Mucosa of descending colon (tissue), 3 donors: ENCODE measurements at regions not wholly inside any gene's neighbourhood (a gene's known extent, or its start where the extent isn't known, plus 50 kb on each side); places are given as distances from the start of the nearest gene placed in this dataset.
"Not testable (repeated sequence)": the region's sequence is repeated elsewhere in the genome, so short reads cannot be mapped to it uniquely, and the experiment has no call there.

ENCODE experiments used
- ATAC-seq: fragments of 200-7000 bp; cut with Tn5 transposase; one replicate; pipeline ENCODE4 v1.9.1; 2020; ENCODE audit warnings: mild to moderate bottlenecking, moderate library complexity
- DNase-seq, 3 donors: peaks; one replicate each; pipeline ENCODE4 v3.0.0-alpha.2; 2020
- H3K36me3 ChIP-seq: fragments of 200-600 bp; one replicate; pipeline ENCODE4 v1.8.0; 2021; ENCODE audit warnings: low read depth, mild to moderate bottlenecking
- H3K4me1 ChIP-seq: fragments of 200-600 bp; one replicate; pipeline ENCODE4 v1.8.0; 2021; ENCODE audit warnings: low read depth, mild to moderate bottlenecking
- H3K4me3 ChIP-seq: fragments of 200-600 bp; one replicate; pipeline ENCODE4 v1.8.0; 2021; ENCODE audit warnings: mild to moderate bottlenecking
- H3K9me3 ChIP-seq: fragments of 200-600 bp; one replicate; pipeline ENCODE4 v1.8.0; 2021; ENCODE audit warnings: mild to moderate bottlenecking
- intact Hi-C, 2 donors: fragments of 100-400 bp; cut with DNase I in 1 of 2; cut with micrococcal nuclease in 1 of 2; formaldehyde crosslinking; loops; one replicate each; pipeline versions ENCODE4 v1.11.0 to v1.11.1; 2022; cut with DNase I, micrococcal nuclease
- TF ChIP-seq, protein P1 (sequence below): fragments of 200-600 bp; IDR thresholded peaks from one replicate; pipeline ENCODE4 v1.8.0; 2022; ENCODE audit warnings: antibody characterized with exemption, mild to moderate bottlenecking
- donor health status: DM: no; HTN: no; CAD: no; lungs with moderate emphysema.
- donor health status: DM: no; HTN: no; CAD: no.
- donor health status: DM: no; HTN: yes; CAD: no.

GRCh38 chr9:115333277-115334070 is 215.5 kb upstream of the TNC start:
- Histone ChIP-seq H3K4me1 (no peaks in the 10 kb centered on the region), H3K4me3 (no peak overlapping the region), H3K36me3 (no peaks in the 10 kb centered on the region), H3K9me3 (no peaks in the 10 kb centered on the region)
- intact Hi-C loops, result no loop called here
- no peak for DNase-seq
- TF ChIP-seq, protein P1, sequence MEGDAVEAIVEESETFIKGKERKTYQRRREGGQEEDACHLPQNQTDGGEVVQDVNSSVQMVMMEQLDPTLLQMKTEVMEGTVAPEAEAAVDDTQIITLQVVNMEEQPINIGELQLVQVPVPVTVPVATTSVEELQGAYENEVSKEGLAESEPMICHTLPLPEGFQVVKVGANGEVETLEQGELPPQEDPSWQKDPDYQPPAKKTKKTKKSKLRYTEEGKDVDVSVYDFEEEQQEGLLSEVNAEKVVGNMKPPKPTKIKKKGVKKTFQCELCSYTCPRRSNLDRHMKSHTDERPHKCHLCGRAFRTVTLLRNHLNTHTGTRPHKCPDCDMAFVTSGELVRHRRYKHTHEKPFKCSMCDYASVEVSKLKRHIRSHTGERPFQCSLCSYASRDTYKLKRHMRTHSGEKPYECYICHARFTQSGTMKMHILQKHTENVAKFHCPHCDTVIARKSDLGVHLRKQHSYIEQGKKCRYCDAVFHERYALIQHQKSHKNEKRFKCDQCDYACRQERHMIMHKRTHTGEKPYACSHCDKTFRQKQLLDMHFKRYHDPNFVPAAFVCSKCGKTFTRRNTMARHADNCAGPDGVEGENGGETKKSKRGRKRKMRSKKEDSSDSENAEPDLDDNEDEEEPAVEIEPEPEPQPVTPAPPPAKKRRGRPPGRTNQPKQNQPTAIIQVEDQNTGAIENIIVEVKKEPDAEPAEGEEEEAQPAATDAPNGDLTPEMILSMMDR, result no peak
- ATAC-seq, result no peak

DNA sequence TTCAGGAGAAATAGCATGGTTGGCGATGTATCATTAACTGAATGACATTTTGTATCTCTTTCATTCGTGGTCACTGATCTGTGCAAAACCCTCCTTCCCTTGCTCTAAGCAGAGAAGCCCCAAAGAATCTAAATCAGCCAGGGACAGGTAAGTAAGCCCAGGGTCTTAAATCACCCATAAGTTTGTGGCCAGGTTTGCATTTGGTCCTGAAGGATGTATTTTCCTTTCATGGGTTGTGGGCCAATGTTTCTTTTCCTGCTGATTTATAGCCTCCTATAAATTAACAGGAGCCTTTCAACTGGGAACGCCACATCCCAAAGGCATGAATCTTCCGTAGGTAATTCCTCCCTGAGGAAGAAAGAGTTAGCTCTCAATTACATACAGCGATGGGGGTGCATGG is 217.5 kb upstream of the TNC start:
- TF ChIP-seq, protein P1, result no peak
- DNase-seq, result no peak
- Histone ChIP-seq H3K36me3 (no peaks in the 10 kb centered on the region), H3K4me3 (no peak overlapping the region), H3K4me1 (no peaks in the 10 kb centered on the region), H3K9me3 (no peaks in the 10 kb centered on the region)
- intact Hi-C loops, result no loop called here
- no peak for ATAC-seq

GRCh38 chr9:115340314-115340713 is 222.4 kb upstream of the TNC start:
- Histone ChIP-seq H3K4me1 (no peaks in the 10 kb centered on the region), H3K36me3 (no peaks in the 10 kb centered on the region), H3K9me3 (no peaks in the 10 kb centered on the region), H3K4me3 (no peak overlapping the region)
- TF ChIP-seq, protein P1, result no peak
- DNase-seq (no peak), ATAC-seq (no peak)
- intact Hi-C loops, result no loop called here

- H3K9me3 ChIP-seq, result no peaks in the 10 kb centered on the region
- intact Hi-C loops, result no loop called here
- H3K4me1 ChIP-seq, result no peaks in the 10 kb centered on the region
- no peak for DNase-seq
- H3K36me3 ChIP-seq, result no peaks in the 10 kb centered on the region
- no peak for ATAC-seq
- TF ChIP-seq, protein P1, result no peak
- H3K4me3 ChIP-seq, result no peak overlapping the region
Observed at GRCh38 chr9:115341426-115341825, 223.5 kb upstream of the TNC start.

DNA sequence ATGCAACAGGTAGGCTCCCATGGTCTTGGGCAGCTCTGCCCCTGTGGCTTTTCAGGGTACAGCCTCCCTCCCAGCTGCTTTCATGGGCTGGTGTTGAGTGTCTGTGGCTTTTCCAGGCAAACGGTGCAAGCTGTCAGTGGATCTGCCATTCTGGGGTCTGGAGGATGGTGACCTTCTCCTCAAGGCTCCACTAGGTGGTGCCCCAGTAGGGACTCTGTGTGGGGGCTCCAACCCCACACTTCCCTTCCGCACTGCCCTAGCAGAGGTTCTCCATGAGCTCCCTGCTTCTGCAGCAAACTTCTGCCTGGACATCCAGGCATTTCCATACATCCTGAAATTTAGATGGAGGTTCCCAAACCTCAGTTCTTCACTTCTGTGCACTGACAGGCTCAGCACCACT is 229.8 kb upstream of the TNC start:
- H3K4me3 ChIP-seq, H3K4me1 ChIP-seq, intact Hi-C loops, H3K36me3 ChIP-seq, ATAC-seq, DNase-seq, H3K9me3 ChIP-seq: not testable (repeated sequence)

GRCh38 chr9:115348936-115349335 is 231.0 kb upstream of the TNC start:
- ATAC-seq, H3K36me3 ChIP-seq, H3K4me3 ChIP-seq, H3K4me1 ChIP-seq, DNase-seq, H3K9me3 ChIP-seq, intact Hi-C loops: not testable (repeated sequence)

GRCh38 chr9:115349542-115349941 is 231.6 kb upstream of the TNC start:
- Histone ChIP-seq H3K4me1 (no peaks in the 10 kb centered on the region), H3K9me3 (no peaks in the 10 kb centered on the region), H3K4me3 (no peak overlapping the region), H3K36me3 (no peaks in the 10 kb centered on the region)
- ATAC-seq (no peak), DNase-seq (no peak)
- intact Hi-C loops, result no loop called here
- TF ChIP-seq, protein P1, result no peak
